Mesothelial cell of epicardium (in vitro differentiated cells): ENCODE measurements at regions not wholly inside any gene's neighbourhood (a gene's known extent, or its start where the extent isn't known, plus 50 kb on each side); places are given as distances from the start of the nearest gene placed in this dataset.

Experiments used
- DNase-seq, 2 experiments: peaks; one replicate each; pipeline ENCODE4 v3.0.0; 2021; ENCODE audit warnings: low spot score in 2 of 2; ENCODE audit not compliant: unreplicated experiment in 2 of 2
- H3K27ac Mint-ChIP-seq: 2 replicates; pipeline ENCODE4 v1.8.0; 2021; ENCODE audit warnings: mixed read lengths
- H3K27me3 Mint-ChIP-seq: 2 replicates; pipeline ENCODE4 v1.8.0; 2021; ENCODE audit warnings: low read depth, mixed read lengths
- H3K36me3 Mint-ChIP-seq: 2 replicates; pipeline ENCODE4 v1.8.0; 2021; ENCODE audit warnings: mixed read lengths
- H3K4me1 Mint-ChIP-seq: 2 replicates; pipeline ENCODE4 v1.8.0; 2021; ENCODE audit warnings: mixed read lengths
- H3K4me3 Mint-ChIP-seq: 2 replicates; pipeline ENCODE4 v1.8.0; 2021; ENCODE audit warnings: mild to moderate bottlenecking, moderate library complexity, mixed read lengths
- H3K9me3 Mint-ChIP-seq: 2 replicates; pipeline ENCODE4 v1.8.0; 2021; ENCODE audit warnings: mixed read lengths
- TF ChIP-seq, protein P1 (sequence below): fragments of 200-600 bp; sonication (generic); IDR thresholded peaks from one replicate; pipeline ENCODE4 v1.5.0; 2021; ENCODE audit warnings: antibody characterized with exemption; ENCODE audit not compliant: unreplicated experiment

DNA sequence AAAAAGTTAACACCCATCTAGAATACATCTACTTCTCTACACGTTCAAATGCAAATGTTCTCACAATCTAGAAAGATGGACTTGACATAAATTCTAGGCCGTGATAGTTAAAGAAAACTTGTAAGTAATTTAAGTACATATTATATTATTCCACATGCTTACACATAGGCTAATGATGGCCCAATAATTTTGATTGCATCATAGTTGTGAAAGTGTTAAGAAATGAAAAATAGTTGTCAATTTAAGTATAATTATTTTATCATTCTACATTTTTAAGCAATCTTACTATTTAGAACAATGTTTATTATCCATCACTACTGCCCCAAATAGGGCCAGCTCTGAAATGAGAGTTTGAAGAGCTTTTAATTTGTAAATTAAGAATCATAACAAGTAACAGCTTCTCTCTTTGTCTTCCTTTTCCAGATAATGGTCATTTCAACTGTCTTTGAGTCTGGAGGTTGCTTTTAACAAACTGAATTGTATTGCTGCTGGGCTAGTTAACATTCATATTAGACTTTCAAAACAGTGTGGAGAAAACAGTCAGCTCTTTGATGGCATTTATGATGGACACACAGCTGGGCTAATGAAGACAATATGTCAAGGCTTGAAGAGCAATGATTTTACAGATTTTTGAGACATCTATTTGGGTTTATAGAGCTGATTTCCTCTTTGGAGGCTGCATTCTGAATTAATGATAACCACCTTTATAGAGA is 246.1 kb upstream of the KCNH8 start:
- no peaks in the 10 kb centered on the region for H3K27me3 Mint-ChIP-seq
- TF ChIP-seq, protein P1, sequence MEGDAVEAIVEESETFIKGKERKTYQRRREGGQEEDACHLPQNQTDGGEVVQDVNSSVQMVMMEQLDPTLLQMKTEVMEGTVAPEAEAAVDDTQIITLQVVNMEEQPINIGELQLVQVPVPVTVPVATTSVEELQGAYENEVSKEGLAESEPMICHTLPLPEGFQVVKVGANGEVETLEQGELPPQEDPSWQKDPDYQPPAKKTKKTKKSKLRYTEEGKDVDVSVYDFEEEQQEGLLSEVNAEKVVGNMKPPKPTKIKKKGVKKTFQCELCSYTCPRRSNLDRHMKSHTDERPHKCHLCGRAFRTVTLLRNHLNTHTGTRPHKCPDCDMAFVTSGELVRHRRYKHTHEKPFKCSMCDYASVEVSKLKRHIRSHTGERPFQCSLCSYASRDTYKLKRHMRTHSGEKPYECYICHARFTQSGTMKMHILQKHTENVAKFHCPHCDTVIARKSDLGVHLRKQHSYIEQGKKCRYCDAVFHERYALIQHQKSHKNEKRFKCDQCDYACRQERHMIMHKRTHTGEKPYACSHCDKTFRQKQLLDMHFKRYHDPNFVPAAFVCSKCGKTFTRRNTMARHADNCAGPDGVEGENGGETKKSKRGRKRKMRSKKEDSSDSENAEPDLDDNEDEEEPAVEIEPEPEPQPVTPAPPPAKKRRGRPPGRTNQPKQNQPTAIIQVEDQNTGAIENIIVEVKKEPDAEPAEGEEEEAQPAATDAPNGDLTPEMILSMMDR = no peak
- H3K4me1 Mint-ChIP-seq = peaks cover 7% of the 10 kb centered on the region

DNA sequence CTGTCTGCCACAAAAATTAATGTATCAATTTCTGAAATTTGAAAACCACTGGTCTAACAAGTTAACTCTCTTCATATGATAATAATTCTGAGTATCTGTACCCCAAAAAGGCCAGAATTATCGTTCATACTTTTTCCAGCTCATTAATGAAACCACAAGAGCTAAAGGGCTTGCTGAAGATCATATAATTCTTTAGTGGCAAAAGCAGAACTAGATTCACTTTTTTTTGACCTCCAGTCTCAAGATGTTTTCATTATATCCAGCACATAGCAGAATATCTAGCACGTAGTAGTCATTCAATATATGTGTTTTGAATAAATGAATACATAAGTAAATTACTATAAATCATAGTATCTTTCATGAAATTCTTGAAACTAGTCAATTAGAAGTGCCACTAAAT is 246.7 kb upstream of the KCNH8 start:
- H3K4me1 Mint-ChIP-seq = peaks cover 7% of the 10 kb centered on the region
- no peak for DNase-seq
- no peak overlapping the region for H3K4me3 Mint-ChIP-seq
- no peaks in the 10 kb centered on the region for H3K9me3 Mint-ChIP-seq
- H3K36me3 Mint-ChIP-seq = no peaks in the 10 kb centered on the region
- TF ChIP-seq, protein P1 = no peak
- peak overlapping the region; percentile 33 for H3K27ac Mint-ChIP-seq
- H3K27me3 Mint-ChIP-seq = no peaks in the 10 kb centered on the region

More for the DNA sequence above, 246.1 kb upstream of the KCNH8 start:
- no peak overlapping the region for H3K27ac Mint-ChIP-seq
- DNase-seq = no peak
- H3K9me3 Mint-ChIP-seq = no peaks in the 10 kb centered on the region
- H3K36me3 Mint-ChIP-seq = no peaks in the 10 kb centered on the region
- H3K4me3 Mint-ChIP-seq = no peak overlapping the region

DNA sequence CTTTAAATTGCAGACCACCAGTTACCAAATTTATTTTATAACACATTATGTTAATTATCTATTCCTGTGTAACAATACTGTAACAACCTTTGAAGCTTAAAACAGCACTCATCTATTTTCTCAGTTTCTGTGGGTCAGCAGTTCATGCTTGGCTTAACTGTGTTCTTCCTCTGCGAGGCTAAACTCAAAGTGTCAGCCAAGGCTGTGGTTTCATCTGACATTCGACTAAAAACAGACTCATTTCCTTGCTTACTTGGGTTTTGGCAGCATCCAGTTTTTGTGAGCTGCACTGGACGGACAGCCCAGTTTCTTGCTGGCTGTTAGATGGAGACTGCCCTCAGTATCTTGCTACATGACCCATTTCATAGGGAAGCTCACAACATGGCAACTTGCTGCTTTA is 247.3 kb upstream of the KCNH8 start:
- TF ChIP-seq, protein P1 = no peak
- peak overlapping the region; percentile 33 for H3K27ac Mint-ChIP-seq
- peaks cover 7% of the 10 kb centered on the region for H3K4me1 Mint-ChIP-seq
- H3K4me3 Mint-ChIP-seq = no peak overlapping the region
- H3K27me3 Mint-ChIP-seq = no peaks in the 10 kb centered on the region
- H3K9me3 Mint-ChIP-seq = no peaks in the 10 kb centered on the region
- no peaks in the 10 kb centered on the region for H3K36me3 Mint-ChIP-seq
- no peak for DNase-seq

DNA sequence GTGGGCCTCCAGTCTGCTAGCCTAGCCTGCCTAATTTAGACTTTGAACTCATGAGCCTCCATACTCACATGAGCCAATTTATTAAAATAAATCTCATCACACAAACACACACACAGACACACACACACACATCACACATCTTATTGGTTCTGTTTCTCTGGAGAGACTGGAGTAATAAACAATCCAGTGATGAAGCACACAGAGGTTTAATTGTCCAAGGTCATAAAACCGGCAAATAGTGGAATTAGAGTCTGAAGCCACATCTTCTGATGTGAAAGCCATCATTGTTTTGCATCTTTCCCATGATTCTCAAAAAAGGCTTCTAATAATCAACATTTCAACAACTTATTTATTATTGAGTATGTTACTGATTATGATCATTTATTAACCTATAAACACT is 249.4 kb upstream of the KCNH8 start:
- Mint-ChIP-seq H3K27ac (no peak overlapping the region), H3K4me1 (peaks cover 7% of the 10 kb centered on the region), H3K9me3 (no peaks in the 10 kb centered on the region), H3K36me3 (no peaks in the 10 kb centered on the region), H3K4me3 (no peak overlapping the region), H3K27me3 (no peaks in the 10 kb centered on the region)
- TF ChIP-seq, protein P1 = no peak
- DNase-seq = no peak

DNA sequence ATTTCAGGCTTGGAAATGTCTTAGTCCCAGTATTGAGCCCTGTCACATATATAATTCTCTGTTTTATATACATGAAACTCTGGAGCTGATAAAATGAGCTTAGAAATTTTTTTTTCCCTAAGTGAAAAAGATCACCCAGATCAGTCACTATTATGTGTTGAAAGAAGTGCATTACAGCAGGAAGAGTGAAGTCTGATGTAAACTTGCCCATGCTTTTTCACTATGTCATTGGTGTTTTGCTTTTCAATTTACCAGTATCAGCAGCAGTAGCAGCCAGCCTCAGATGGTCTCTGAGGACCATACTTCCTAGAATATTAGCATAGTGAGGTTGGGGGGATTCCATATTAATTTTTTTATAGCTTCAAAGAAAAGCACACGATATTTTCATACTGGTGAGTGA is 255.6 kb upstream of the KCNH8 start:
- no peak overlapping the region for H3K27ac Mint-ChIP-seq
- DNase-seq = no peak
- H3K36me3 Mint-ChIP-seq = no peaks in the 10 kb centered on the region
- H3K9me3 Mint-ChIP-seq = no peaks in the 10 kb centered on the region
- H3K4me3 Mint-ChIP-seq = no peak overlapping the region
- H3K27me3 Mint-ChIP-seq = no peaks in the 10 kb centered on the region
- TF ChIP-seq, protein P1 = no peak
- H3K4me1 Mint-ChIP-seq = peaks cover 5% of the 10 kb centered on the region
